D721Med (cell line): ENCODE measurements at regions not wholly inside any gene's neighbourhood (a gene's known extent, or its start where the extent isn't known, plus 50 kb on each side); places are given as distances from the start of the nearest gene placed in this dataset.

ENCODE experiments used
- DNase-seq: peaks from one replicate; pipeline ENCODE4 v3.0.0; 2011; ENCODE audit warnings: low spot score; ENCODE audit not compliant: insufficient read length
- FAIRE-seq: peaks from 2 replicates; lab custom pipeline; 2011; peaks lifted over from hg19 to GRCh38; lab: Jason Lieb, UNC
- TF ChIP-seq, protein P1 (sequence below): IDR thresholded peaks from 2 replicates; pipeline ENCODE4 v1.5.1; 2012; ENCODE audit warnings: mild to moderate bottlenecking, control low read depth; ENCODE audit not compliant: insufficient read depth; ENCODE audit errors: missing control alignments

DNA sequence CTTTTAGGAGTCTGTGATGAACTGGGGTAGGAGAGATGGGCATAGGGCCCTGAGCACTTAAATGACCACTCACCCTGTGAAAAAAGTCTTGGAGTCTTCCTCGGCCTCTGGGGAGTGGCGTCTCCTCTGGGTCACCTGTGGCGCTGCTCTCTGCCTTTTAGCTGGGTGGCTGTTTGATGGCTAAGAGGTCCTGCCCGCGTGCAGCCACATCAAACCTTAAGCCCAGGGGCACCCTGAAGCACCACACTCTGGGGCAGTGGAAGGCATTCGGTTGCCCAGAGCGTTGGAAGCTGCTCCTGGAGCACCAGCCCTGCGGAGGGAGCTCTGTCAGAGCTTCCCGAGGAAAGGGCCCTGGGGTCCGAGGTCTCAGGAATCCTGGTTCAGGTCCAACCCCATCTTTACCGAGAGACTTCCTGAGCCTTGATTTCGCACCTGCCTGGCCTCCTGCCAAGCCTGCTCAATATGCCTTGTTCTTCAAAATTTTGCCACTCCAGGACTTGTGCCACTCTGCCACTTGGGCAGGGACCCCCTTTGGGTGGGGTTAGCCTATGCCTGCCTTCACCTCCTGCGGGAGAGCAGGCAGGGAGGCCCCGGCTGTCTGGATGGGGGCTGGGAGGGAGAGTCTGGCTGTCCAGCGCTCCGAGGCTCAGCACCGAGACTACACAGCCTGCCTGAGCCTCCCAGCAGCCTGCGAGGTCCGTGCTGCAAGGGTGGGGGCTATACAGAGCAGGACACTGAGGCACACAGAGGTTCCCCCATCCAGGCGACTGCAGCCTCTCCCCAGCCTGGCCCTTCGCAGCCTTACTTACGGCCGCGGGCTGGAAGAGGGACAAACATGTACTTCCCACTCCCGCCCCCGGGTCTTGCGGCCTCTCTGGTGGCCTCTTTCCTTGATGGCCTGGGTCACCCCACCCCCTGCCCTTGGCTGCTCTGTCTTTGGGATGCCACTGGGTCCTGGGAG lies 63.4 kb upstream of the RNU6ATAC start:
- FAIRE-seq (no peak), DNase-seq (no peak)
- TF ChIP-seq, protein P1, sequence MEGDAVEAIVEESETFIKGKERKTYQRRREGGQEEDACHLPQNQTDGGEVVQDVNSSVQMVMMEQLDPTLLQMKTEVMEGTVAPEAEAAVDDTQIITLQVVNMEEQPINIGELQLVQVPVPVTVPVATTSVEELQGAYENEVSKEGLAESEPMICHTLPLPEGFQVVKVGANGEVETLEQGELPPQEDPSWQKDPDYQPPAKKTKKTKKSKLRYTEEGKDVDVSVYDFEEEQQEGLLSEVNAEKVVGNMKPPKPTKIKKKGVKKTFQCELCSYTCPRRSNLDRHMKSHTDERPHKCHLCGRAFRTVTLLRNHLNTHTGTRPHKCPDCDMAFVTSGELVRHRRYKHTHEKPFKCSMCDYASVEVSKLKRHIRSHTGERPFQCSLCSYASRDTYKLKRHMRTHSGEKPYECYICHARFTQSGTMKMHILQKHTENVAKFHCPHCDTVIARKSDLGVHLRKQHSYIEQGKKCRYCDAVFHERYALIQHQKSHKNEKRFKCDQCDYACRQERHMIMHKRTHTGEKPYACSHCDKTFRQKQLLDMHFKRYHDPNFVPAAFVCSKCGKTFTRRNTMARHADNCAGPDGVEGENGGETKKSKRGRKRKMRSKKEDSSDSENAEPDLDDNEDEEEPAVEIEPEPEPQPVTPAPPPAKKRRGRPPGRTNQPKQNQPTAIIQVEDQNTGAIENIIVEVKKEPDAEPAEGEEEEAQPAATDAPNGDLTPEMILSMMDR, result no peak

- TF ChIP-seq, protein P1, result no peak
- DNase-seq (no peak), FAIRE-seq (no peak)
Observed at GRCh38 chr9:134228649-134229048, 64.3 kb upstream of the RNU6ATAC start.

DNA sequence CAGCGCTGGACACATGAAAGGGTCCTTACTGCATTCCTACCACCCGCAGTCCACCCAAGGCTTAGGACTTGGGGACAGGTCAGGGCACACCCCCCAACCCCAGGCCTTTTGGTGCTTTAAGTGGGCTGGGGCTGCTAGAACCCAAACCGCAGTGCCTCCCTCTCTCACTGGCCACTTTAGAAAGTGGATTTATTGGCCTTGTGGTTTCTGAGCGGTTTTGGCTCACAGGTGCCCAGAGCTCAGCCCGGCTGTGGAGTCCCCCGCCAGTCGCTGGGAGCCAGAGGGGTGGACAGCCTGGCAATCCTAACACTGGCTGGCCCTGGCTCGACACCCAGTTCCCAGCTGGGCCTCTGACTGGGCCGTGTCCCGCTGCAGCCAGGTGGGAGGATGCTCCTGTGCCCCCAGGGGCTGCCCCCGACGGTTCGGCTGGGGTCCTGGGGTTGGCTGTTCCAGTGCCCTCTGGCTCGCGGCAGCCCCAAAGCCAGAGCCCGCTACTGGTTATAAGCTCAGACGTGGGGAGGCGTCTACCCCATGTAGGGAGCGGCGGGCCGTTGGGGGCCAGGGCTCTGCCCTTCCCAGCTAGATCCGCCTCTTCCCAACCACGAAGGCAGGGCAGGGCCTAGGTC lies 65.2 kb upstream of the RNU6ATAC start:
- DNase-seq, result no peak
- FAIRE-seq, result no peak
- TF ChIP-seq, protein P1, result no peak

DNA sequence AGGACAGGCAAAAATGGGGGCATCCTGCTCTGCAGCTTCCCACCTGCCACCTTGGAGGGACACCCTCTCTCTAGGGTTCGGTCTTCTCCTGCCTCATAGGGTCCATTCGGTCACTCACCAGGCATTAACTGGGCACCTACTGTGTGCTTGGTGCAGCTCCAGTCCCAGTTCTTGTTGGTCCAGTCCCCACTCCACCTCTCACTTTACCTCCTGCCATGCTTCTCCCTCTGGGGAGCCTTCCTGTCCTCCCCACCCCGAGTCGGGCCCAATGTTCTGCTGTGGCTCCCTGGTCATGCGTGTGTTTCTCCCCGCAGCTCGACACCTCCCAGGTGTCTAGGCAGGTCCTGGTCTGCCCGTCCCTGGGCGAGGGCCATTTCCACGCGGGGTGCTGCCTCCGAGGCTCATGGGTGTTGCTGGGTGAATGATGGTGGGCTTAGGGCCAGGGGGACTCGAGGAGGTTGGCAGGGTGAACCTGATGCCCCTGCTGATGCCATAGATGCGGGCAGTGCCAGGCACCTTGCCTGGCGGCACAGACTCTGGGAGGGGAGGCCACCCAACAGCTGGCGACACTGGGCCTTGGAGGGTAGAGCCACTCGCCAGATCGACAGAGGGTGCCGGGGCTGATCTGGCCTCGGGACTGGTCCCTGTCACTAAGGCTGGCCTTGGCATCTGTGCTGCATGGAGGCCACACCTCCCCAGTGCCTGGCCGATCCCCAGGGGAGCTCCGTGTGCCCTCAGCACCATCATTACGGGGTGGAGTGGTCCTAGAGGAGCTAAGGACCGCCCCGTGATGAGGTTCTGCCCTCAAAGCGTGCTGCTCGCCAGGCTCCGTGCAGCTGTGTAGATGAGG lies 66.0 kb upstream of the RNU6ATAC start:
- TF ChIP-seq, protein P1, result no peak
- FAIRE-seq (no peak), DNase-seq (no peak)

- FAIRE-seq (no peak), DNase-seq (no peak)
- TF ChIP-seq, protein P1, result no peak
Observed at GRCh38 chr9:134230942-134231325, 66.6 kb upstream of the RNU6ATAC start.

DNA sequence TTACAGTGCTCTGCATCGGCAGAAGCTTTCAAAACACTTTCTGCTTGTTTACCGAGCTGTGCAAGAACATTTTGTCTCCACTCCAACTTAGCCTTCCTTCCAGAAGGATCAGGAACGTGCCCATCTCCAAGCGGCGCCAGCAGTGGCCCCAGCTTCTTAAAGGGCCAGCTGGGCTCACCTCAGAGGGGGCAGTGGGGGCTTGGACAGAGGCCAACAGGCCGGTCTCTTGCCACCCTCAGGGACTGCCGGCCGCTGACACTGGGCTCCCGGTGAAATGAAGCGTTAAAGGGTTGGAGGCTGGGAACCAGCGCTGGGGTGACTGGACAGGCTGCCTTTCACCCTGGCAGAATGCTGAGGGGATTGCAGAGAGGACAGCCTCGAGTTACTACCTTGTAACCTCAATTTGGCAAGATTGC lies 67.0 kb upstream of the RNU6ATAC start:
- TF ChIP-seq, protein P1, result no peak
- FAIRE-seq (no peak), DNase-seq (no peak)
